Lung (tissue), 11 donors: ENCODE measurements at regions not wholly inside any gene's neighbourhood (a gene's known extent, or its start where the extent isn't known, plus 50 kb on each side); places are given as distances from the start of the nearest gene placed in this dataset.
"Not testable (repeated sequence)": the region's sequence is repeated elsewhere in the genome, so short reads cannot be mapped to it uniquely, and the experiment has no call there.

Source experiments
- ATAC-seq: fragments of 200-7000 bp; cut with Tn5 transposase; one replicate; pipeline ENCODE4 v1.9.1; 2020; ENCODE audit warnings: moderate number of reproducible peaks; ENCODE audit not compliant: insufficient read depth, low FRiP score
- DNase-seq, 3 donors: peaks; one replicate each; pipeline ENCODE4 v3.0.0-alpha.2; 2013 to 2017
- H3K27ac ChIP-seq, 2 donors: one replicate each; pipeline ENCODE4 v1.5.1; 2013; ENCODE audit warnings: mild to moderate bottlenecking in 2 of 2, moderate library complexity in 2 of 2, control low read depth in 1 of 2, inconsistent platforms in 1 of 2, low read depth in 1 of 2, low read length in 1 of 2
- H3K27me3 ChIP-seq, 3 donors: one replicate each; pipeline ENCODE4 v1.5.1; 2013; ENCODE audit warnings: low read length in 2 of 3; ENCODE audit not compliant: control insufficient read depth in 3 of 3, insufficient read depth in 3 of 3
- H3K36me3 ChIP-seq, 4 donors: one replicate each; pipeline ENCODE4 v1.5.1; 2013; ENCODE audit warnings: low read length in 4 of 4, mild to moderate bottlenecking in 1 of 4, moderate library complexity in 1 of 4; ENCODE audit not compliant: control insufficient read depth in 4 of 4, insufficient read depth in 4 of 4
- H3K4me1 ChIP-seq, 5 donors: one replicate each; pipeline ENCODE4 v1.5.1; 2013; ENCODE audit warnings: low read length in 5 of 5, mild to moderate bottlenecking in 2 of 5, moderate library complexity in 1 of 5; ENCODE audit not compliant: control insufficient read depth in 5 of 5, insufficient read depth in 5 of 5
- H3K4me3 ChIP-seq: one replicate; pipeline ENCODE4 v1.5.1; 2013; ENCODE audit warnings: mild to moderate bottlenecking, control low read depth, moderate library complexity
- H3K9ac ChIP-seq, 2 donors: one replicate each; pipeline ENCODE4 v1.5.1; 2013; ENCODE audit warnings: low read length in 2 of 2, control low read depth in 1 of 2; ENCODE audit not compliant: insufficient read depth in 1 of 2
- H3K9me3 ChIP-seq, 4 donors: one replicate each; pipeline ENCODE4 v1.5.1; 2013; ENCODE audit warnings: low read length in 3 of 4, mild to moderate bottlenecking in 1 of 4, moderate library complexity in 1 of 4; ENCODE audit not compliant: control insufficient read depth in 4 of 4, insufficient read depth in 3 of 4
- WGBS, 2 donors: extraction: QIAGEN DNeasy Blood & Tissue Kit; methylation state at CpG; one replicate each; pipeline ENCODE4 v1.1.7; 2013; 5-methylcytosine and 5-hydroxymethylcytosine counted together
- TF ChIP-seq, protein P1 (sequence below): IDR thresholded peaks from 2 replicates; pipeline ENCODE4 v1.5.1; 2012; ENCODE audit warnings: mild to moderate bottlenecking; ENCODE audit errors: control extremely low read depth, extremely low read depth
- donor health status: control.
- donor health status: control.
- donor health status: Bipolar disorder and iron deficiency.
- donor health status: healthy.
- donor health status: DM: yes; HTN: yes; CAD: no.

DNA sequence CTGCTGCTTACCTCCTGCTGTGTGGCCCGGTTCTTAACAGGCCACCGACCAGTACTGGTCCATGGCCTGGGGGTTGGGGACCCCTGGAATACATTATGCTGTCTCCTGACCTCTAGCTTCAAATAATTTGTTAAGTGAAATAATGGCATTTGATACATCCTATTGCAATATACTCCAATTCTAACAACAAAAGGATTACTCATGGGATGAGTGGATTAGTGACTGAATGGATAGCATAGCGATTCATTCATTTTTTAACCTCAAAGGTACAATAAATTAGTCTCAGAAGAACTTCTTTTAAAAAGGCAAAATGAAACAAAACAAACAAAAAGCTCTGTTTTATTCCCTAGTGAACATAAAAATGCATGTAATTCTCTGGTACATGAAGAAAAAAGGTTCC, 147.9 kb upstream of the PKP2 start:
- TF ChIP-seq, protein P1, sequence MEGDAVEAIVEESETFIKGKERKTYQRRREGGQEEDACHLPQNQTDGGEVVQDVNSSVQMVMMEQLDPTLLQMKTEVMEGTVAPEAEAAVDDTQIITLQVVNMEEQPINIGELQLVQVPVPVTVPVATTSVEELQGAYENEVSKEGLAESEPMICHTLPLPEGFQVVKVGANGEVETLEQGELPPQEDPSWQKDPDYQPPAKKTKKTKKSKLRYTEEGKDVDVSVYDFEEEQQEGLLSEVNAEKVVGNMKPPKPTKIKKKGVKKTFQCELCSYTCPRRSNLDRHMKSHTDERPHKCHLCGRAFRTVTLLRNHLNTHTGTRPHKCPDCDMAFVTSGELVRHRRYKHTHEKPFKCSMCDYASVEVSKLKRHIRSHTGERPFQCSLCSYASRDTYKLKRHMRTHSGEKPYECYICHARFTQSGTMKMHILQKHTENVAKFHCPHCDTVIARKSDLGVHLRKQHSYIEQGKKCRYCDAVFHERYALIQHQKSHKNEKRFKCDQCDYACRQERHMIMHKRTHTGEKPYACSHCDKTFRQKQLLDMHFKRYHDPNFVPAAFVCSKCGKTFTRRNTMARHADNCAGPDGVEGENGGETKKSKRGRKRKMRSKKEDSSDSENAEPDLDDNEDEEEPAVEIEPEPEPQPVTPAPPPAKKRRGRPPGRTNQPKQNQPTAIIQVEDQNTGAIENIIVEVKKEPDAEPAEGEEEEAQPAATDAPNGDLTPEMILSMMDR = no peak
- no peak for DNase-seq
- no peak for ATAC-seq
- no peak overlapping the region for H3K27ac ChIP-seq
- H3K4me3 ChIP-seq = no peak overlapping the region
- H3K4me1 ChIP-seq = no peaks in the 10 kb centered on the region
- no peaks in the 10 kb centered on the region for H3K36me3 ChIP-seq
- WGBS, 2 donors = 46 to 49% methylated on average over 3 of the region's 3 CpGs
- H3K9me3 ChIP-seq = no peaks in the 10 kb centered on the region
- no peak overlapping the region for H3K9ac ChIP-seq
- H3K27me3 ChIP-seq = no peaks in the 10 kb centered on the region

DNA sequence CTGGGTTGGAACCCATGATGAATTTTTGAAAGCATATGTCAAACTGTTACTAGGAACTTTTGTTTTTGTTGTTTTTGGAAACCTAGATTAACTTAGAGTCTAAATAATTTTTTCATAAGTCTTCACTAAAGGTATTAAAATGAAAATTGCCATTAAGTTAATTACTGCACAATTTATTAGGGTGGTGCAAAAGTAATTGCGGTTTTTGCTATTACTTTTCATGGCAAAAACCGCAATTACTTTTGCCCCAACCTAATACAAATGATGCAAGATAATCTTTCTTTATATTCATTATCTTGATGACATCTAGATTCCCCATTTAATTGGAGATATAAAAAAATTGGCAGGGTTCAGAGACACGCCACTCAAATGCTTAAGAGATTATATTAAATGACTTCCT, 145.0 kb upstream of the PKP2 start:
- DNase-seq (no peak), ATAC-seq (no peak)
- Histone ChIP-seq H3K36me3 (no peaks in the 10 kb centered on the region), H3K9me3 (peaks cover 0 to 2% (median 0%) of the 10 kb centered on the region in 4 donors), H3K27ac (no peak overlapping the region), H3K9ac (no peak overlapping the region), H3K27me3 (no peaks in the 10 kb centered on the region), H3K4me3 (no peak overlapping the region), H3K4me1 (no peaks in the 10 kb centered on the region)
- 91 to 93% methylated on average over 3 of the region's 3 CpGs for whole genome bisulfite sequencing, 2 donors
- TF ChIP-seq, protein P1 = no peak

DNA sequence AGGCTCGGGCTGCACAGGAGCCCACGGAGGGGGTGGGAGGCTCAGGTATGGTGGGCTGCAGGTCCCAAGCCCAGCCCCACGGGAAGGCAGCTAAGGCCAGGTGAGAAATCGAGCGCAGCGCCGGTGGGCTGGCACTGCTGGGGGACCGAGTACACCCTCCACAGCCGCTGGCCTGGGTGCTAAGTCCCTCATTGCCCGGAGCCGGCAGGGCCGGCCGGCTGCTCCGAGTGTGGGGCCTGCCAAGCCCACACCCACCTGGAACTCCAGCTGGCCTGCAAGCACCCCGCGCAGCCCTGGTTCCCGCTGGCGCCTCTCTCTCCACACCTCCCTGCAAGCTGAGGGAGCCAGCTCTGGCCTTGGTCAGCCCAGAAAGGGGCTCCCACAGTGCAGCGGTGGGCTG, 137.4 kb upstream of the PKP2 start:
- not testable (repeated sequence) for H3K4me3 ChIP-seq, H3K9ac ChIP-seq, H3K36me3 ChIP-seq, H3K27me3 ChIP-seq, ATAC-seq, DNase-seq, H3K4me1 ChIP-seq, H3K27ac ChIP-seq
- H3K9me3 ChIP-seq = peaks cover 0 to 14% (median 5%) of the 10 kb centered on the region in 4 donors
- 90 to 97% methylated on average over 19 of the region's 19 CpGs for WGBS, 2 donors

DNA sequence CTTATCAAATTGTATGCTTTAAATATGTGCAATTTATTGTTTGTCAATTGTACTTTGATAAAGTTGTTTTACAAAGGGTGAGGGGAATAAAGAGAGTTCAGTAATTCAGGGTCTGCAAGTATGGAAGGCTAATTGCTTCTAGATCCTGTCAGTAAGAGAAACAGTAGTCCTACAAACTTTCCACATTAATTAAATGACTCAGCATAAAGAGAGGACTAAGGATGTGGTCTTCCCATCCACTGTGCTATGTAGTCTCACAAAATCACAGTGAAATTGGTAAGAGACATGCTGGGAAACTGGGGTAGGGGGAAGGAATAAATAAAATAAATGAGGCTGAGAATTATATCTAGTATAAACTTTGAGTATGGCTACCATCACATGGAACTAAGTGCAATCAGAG, 130.2 kb upstream of the PKP2 start:
- TF ChIP-seq, protein P1 = no peak
- Histone ChIP-seq H3K27me3 (no peaks in the 10 kb centered on the region), H3K36me3 (no peaks in the 10 kb centered on the region), H3K27ac (no peak overlapping the region), H3K9ac (no peak overlapping the region), H3K4me3 (no peak overlapping the region), H3K4me1 (no peaks in the 10 kb centered on the region), H3K9me3 (peaks cover 0 to 2% (median under 1%) of the 10 kb centered on the region in 4 donors)
- no peak for DNase-seq
- ATAC-seq = no peak

DNA sequence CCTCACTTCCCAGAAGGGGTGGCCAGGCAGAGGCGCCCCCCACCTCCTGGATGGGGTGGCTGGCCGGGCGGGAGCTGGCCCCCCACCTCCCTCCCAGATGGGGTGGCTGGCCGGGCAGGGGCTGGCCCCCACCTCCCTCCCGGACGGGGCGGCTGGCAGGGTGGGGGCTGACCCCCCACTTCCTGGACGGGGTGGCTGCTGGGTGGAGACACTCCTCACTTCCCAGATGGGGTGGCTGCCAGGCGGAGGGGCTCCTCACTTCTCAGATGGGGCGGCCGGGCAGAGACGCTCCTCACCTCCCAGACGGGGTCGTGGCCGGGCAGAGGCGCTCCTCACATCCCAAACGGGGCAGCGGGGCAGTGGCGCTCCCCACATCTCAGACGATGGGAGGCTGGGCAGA, 126.1 kb upstream of the PKP2 start:
- not testable (repeated sequence) for H3K27ac ChIP-seq, ATAC-seq, H3K4me3 ChIP-seq, DNase-seq, H3K9ac ChIP-seq, H3K36me3 ChIP-seq, H3K27me3 ChIP-seq, H3K4me1 ChIP-seq
- WGBS, 2 donors = 84 to 97% methylated on average over 19 to 20 of the region's 20 CpGs
- peaks cover 0 to 11% (median 0%) of the 10 kb centered on the region in 4 donors for H3K9me3 ChIP-seq

DNA sequence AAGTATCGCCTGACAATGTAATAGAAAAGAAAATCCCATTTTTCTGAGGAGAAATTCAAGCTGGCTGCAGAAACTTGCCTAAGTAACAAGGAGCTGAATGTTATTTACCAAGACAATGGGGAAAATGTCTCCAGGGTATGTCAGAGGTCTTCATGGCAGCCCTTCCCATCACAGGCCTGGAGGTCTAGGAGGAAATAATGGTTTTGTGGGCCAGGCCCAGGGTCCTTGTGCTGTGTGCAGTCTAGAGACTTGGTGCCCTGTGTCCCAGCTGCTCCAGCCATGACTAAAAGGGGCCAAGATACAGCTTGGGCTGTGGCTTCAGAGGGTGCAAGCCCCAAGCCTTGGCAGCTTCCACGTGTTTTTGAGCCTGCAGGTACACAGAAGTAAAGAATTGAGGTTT, 120.5 kb upstream of the PKP2 start:
- H3K27ac ChIP-seq, H3K4me1 ChIP-seq, H3K27me3 ChIP-seq, H3K36me3 ChIP-seq, ATAC-seq, DNase-seq, H3K9ac ChIP-seq, H3K4me3 ChIP-seq: not testable (repeated sequence)
- WGBS, 2 donors = 48 to 64% methylated on average over 2 of the region's 2 CpGs
- H3K9me3 ChIP-seq = peaks cover 0 to 19% (median 2%) of the 10 kb centered on the region in 4 donors
